CD4-positive, alpha-beta T cell treated with Interleukin-15 for 1 hour (primary cell): ENCODE measurements at regions not wholly inside any gene's neighbourhood (a gene's known extent, or its start where the extent isn't known, plus 50 kb on each side); places are given as distances from the start of the nearest gene placed in this dataset.

Experiments
- DNase-seq: peaks from one replicate; pipeline ENCODE4 v3.0.0-alpha.2; 2020

DNA sequence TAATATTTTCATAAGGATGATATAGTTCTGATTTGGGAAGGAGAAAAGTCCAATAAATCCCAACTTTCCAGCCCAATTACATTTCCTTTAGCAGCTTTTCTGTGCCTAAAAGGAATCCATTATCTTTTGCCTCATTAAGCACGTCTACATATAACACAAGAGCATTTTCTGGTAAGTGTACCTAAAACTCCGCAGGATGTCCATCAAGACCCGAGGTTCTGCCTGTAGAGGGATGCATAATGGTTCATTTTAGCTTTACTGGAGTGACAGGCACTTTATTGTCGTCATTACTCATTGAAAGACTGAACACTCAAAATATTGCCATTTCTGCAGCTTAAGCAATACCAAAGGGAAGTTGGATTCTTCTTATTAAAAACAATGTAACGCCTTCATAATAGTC lies 669.0 kb downstream of the PRELID2 start:
- DNase-seq: no peak

DNA sequence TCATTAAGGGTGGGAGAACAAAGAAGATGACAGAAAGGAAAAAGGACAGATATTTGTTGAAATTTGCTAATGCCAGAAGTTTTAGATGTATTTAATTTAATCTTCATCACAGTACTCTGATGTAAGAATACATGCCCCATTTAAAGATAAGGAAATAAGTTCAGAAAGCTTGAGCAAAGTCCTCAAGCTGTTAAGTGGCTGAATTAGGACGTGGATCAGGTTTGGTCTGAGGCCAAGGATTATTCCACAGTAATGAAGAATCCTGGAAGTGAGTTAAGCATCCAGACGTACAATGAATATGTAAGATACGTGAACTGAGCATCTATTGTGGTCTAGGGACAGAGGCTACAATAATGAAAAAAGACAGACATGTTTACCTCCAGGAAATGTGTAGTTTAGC lies 671.3 kb downstream of the PRELID2 start:
- DNase-seq: no peak

DNA sequence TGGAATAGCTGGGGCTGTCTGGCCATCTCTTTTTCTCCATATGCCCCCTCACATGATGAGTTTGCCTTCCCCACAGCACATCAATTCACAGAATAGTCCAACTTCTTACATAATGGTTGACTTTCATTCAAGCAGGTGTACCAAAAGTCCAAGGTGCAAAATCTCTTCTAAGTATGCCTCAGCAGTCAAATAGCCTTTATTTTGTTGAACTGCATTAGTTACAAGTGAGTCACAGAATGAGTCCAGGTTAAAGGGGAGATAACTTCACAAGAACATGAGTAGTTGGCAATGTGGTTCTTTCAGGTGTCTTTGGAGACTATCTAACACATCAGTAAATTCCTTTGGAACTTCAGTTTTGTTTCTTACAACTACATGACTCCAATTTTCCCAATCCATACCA lies 672.5 kb downstream of the PRELID2 start:
- DNase-seq: no peak

DNA sequence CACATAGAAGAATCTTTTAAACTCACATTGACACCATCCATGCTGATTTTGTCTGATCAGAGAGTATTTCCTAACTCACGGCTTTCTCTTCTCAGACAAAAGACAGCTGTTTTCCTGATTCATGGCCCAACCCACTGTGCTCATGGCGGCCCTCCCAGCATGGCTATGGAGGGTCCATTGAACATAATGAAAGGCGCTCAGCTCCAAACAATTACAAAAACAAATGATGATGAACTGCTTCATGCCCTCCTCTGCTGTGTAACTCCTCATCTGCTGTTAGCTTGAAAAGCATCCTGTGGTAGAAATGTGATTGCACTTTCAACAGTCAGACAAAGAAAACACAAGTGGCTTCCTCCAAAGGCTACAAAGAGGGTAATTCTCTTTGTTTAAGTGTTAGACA lies 673.8 kb downstream of the PRELID2 start:
- no peak for DNase-seq

DNA sequence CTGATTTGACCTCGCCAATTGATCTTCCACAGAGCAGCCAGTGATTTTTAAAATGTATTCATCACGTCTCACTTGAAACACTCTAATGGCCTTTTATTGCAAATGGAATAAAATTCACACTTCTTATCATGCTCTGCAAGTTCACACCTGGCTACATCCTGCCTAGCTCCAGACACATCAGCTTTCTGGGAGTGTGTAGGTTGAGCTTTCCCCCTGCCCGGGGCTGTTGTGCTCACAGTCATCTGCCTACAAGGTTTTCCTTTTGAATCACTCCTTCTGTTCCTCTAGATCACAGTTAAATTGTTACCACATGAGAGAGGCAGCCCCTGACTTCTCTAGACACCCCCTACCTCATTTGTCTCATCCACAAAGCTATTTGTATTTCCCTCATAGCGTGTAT lies 674.5 kb downstream of the PRELID2 start:
- no peak for DNase-seq

DNA sequence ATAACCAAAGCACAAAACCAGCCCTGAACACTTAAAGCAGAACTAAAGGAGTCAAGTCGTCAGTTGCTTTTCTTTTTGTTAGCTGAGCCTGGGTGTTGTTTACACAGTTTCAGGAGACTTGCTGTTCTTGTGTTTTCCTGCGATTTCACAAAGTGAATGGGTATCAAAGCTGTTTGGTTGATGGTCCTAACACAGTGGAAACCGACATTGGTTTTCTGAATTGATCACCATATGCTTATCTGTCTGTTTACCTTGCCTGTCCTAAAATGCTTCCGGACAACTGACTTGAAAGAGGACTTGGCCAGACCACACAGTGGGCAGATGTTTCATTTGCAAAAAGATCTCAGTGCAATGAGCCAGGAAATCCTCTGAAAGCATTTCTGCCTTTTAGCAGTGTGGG lies 676.4 kb downstream of the PRELID2 start:
- DNase-seq: no peak

DNA sequence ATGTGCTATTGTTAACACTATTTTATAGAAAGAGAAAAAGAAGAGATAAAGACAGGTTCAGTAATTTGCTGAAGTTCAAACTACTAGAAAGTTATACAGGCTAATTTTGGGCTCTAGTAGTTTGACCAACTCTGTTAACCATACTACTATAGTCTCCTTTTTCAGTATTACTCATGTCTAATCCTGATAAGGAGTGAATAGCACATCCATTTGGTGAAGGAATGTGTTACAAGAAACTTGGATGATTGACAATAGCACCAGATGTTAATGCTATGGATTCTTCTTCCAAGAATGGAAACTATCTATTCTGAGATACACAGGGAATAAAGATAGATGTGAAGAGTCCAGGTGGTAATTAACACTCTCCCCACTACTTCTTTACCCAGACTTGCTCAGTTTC lies 677.3 kb downstream of the PRELID2 start:
- DNase-seq: no peak

DNA sequence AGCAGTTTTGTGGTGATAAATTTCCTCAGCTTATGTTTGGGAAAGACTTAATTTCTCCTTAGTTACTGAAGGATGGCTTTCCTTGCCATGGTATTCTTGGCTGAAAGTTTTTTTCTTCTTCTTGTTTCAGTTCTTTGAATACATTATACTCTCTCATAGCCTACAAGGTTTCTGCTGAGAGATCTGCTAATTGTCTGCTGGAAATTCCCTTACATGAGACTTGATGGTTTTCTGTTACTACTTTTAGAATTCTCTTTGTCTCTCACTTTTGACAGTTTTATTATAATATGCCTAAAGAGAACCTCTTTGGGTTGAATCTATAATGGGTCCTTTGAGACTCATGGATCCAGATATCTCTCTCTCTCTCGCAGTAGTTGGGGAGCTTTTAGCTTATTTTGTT lies 693.6 kb downstream of the PRELID2 start:
- no peak for DNase-seq

DNA sequence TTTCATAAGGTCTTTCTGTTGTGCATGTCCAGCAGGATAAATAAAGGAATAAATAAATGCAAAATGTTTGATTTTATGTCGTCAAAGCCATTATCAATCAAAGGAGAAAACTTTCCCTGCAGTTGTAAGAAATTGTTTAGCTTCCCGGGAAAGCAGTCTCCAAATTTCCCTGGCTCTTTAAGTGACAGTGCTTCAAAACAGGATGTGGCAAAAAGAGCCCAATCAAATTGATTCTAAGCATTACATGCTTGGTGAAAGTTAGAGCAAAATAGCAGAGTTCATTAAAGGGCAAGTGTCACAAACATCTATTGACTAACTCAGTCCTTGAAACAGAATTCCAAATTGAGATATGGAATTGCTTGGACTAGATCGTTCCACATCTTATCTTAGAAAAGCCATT lies 704.1 kb downstream of the PRELID2 start:
- no peak for DNase-seq

DNA sequence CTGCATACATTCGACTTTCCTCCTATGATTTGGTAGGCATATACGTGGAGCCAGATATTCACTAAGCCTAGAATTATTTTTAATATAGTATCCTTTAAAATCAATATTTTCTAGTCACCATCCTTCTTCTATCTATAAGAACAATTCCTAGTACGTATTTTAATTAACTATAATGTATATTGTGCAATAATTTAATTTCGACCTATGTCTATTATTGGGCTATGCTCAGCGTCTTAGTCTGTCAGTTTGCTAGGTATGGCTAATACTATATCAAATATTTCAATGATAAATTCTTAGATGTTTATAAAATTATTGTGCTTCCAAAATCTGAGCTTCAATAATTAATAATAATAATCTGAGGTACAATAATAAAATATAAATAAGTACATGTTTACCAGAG lies 705.3 kb downstream of the PRELID2 start:
- no peak for DNase-seq

DNA sequence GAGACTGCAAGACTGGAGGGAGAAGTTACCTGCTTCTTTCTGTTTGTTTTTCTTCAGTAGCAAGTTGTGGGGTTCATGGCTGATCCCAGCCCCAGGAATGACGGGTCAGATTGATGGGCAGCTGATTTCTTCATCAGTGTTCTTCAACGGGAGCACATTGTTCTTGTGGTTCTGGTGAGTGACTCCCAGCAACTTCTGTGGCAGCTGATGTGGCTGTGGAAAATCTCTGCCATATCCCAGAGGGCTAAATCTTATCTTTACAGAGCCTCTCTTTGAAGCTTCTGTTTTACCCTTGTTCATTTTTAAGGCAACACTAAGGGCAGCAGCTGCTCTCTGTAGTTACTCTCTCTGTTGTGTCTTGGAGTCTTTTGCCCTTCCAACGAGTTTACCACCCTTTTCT lies 710.3 kb downstream of the PRELID2 start:
- DNase-seq: no peak

DNA sequence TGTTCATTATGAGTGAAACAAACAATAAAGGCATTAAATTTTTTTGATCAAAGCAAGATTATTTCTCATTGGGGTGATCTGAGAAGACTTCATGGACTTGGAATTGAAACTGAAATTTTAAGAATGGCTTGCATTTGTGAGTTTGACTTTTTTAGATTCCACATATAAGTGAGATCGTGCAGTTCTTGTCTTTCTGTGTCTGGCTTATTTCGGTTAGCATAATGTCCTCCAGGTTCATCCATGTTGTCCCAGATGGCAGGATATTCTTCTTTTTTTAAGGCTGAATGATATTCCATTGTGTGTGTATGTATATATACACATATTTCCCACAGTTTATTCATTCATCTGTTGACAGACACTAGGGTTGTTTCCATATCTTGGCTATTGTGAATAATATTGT lies 716.5 kb downstream of the PRELID2 start:
- no peak for DNase-seq

DNA sequence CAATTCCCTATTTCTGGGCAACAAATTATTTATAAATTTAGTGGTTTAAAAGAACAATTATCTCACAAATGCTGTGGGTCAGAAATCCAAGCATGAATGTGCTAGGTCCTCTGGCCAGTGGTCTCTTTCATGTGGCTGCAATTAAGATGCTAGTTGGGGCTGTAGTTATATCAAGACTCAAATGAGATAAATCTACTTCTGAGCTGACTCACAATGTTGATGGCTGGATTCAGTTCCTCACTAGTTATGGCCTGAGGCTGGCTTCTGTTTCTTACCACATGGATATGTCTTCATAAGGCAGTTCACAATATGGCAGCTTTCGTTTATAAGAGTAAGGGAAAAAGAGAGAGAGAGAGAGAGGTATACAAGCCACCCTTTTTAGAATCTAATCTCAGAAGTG lies 717.0 kb downstream of the PRELID2 start:
- DNase-seq: no peak

DNA sequence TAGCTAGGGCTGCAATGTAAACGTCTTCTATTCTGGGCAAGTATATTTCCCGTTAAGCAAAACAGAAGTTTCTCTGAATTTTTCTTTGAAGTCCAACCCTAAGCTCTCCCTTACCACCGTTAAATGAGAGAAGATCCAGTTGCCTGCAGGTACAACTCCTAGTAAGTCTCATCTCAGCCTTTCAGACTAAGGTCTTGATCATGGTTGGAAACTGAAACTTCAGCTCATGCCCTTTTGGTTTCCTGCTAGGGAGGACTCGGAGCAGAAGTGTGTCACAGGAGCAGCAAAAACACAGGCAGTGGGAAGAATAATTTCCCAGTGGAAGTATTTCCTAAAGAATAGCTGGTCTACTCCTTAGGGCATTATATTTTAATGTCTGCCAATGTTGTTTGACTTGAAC lies 717.9 kb downstream of the PRELID2 start:
- no peak for DNase-seq

DNA sequence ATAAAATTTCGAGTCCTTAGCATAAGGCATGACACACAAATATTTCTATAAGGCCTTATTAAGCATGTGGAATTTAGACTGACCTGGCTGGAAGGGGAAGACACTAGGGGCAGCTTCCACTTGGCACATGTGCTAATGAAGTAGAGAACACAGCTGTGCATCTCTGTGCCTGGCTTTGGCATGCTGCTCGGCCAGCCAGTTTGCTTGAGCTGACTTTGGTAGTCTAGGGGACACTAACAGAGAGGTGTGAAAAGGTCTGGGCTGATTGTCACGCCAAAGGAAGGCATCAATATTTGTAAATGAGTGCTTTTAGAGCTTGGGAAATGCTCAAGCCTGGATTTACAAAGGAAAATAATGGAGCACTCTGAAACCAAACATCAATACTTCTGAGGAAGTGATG lies 723.7 kb downstream of the PRELID2 start:
- no peak for DNase-seq

DNA sequence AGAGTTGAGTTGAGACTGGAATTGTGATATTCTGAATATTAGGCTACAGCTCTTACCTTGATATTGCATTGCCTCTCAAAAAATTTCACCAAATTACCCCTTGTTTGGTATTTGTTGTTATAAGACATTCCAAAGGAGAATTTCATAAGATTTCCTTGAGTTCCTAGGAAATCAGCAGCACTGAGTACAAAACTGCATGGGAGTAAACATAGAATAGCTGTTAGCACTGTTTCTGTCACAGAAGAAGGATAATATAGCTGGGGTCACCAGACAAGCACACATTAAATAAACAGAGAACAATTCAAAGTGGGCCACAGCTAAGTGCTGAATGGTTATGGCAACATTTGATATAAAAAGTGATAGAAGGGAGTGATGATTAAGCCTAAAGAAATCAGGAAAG lies 724.3 kb downstream of the PRELID2 start:
- DNase-seq: no peak

DNA sequence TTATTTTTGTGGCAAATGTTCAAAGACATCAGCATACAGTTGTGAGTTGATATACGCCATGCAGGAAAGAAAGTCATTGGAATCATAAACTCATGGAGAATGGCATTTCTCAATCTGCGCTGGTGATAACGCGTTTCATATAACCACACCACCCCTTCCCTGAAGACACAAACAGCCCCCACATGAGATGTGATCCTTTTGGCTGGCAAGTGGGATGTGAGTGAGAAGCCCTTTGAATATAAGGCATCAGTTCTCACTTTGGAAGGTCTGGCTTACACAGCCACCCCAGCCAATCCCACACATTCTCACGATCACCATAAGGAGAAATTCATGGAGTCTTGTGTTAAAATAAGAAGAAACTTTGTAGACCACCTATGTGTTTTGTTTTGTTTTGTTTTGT lies 725.0 kb downstream of the PRELID2 start:
- no peak for DNase-seq

DNA sequence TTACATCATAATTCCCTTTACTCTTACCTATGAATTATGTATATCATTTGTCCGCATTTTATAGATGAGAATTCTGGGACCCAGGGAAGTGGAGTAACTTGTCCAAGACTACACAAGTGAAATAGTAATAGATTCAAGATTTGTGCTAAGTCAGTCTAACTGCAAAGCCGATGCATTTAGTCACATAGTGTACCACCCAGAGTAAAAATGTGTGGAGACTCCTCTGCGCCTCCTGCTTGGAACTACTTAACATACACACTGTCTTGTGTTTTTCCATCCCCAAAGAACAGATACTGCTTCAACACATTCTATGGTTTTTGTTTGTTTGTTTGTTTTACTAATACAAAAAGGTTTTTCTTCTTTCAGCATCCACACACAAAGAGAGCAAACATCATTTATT lies 729.8 kb downstream of the PRELID2 start:
- no peak for DNase-seq

DNA sequence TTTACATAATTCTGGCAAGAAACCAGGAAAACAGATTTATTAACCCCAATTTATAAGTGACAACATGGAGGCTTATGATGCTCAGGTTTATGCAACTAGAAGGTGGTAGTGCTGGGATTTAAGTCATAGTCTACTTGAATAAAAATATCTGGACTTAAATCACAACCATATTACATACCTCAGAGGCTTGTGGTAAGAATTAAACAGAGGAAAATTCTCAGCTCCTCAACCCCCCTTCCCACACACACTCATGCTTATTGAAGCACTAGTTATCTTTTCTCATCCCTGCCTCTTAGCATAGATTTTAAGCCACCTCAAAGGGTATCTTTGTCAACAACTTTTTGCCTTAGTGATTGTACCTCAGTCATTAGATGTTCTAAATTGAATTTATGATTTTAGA lies 731.0 kb downstream of the PRELID2 start:
- no peak for DNase-seq

DNA sequence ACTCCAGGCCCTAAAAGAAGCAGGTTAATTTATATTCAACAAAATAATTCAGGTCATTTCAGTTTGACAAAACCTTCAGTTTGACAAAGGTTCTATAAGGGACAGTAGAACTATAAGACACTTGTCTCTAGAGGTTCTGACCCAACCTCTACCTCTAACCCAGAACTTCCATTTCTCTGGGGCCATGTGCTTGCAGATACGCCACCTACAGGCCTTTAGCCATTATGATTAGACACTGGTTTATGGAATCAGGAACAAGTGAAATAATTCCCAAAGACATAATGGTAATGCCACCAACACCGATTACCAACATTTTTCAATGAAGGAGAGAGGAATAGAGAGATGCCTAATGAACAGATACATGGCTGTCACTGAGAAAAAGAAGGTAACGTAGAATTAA lies 733.9 kb downstream of the PRELID2 start:
- DNase-seq: no peak

DNA sequence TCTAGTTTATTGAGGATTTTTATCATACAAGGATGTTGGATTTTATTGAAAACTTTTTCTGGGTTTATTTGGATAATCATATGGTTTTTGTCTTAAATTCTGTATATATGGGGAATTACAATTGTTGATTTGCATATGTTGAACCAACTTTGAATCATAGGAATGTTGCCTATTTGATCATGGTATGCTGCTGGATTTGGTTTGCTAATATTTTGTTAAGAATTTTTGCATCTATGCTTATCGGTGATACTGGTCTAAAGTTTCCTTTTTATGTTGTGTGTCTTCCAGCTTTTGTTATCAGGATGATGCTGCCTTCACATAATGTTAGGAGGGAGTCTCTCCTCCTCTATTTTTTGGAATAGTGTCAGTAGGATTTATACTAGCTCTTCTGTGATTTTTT lies 745.0 kb downstream of the PRELID2 start:
- DNase-seq: no peak

DNA sequence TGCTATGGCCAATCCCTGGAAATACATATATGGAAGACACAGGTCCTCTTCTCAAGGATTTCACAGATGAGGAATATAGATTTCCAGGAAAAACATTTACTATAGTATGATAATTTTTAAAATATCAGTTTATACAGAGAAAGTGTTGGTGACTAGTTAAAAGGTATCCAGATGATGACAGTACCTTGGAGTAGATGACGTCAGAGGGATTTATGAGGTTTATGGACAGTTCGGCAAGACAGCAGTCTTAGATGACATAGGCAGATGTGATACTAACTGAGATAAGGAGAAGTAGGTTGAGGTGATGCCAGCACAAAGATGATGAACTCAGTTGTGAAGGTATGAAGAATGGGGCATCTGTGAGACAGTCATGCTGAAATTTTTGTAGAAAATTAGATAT lies 750.3 kb downstream of the PRELID2 start:
- DNase-seq: no peak

DNA sequence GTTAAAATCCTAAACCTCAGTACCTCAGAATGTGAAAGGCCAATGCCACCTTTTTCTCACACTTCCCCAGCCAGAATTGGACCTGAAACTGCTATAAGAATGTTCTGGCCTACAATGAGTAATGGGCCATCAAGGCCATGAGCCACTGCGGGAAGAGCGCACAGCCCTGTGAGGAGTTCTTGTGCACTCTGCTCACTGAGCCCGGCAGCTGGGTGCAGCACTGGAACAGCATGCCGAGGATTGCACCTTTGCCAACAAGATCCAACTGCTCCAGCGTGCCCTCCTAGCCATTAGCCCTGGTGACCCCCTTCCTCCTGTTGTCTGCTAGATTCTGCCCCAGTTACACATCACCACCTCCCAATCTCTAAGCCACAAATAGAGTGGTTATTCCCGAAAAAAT lies 758.1 kb downstream of the PRELID2 start:
- no peak for DNase-seq

DNA sequence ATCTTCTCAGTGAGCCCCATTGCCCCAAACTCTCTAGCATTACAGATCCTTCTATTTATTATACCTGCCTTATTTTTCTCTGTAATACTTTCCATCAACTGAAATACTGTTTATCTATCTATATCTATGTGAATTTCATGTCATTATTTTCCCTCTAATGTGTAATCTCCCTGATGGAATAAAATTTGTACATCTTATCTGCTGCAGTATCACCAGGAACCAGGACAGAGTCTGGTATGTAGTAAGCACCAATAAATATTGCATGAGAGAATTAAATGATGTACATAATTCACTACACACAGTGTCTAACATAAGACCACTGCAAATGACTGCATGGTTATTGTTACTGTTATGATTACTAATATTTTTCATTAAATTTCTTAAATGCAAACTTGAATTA lies 759.1 kb downstream of the PRELID2 start:
- no peak for DNase-seq

DNA sequence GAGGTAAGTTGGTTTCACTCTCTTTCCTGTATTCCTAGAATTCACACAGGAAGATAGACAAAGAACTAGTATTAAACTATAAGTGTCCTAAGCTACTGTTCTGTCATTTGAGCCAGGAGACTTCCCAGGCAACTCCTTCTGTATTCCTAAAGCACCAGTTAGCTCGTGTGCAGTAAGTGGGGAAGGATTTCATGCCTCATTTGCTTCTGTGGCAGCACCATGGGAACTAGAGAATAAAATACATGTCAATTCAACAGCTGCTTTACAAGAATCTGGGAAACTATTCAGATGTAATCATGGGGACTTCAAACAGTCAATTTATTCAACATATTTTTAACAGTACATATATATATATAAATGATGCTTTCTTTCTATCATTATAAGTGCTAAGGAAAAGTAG lies 762.3 kb downstream of the PRELID2 start:
- no peak for DNase-seq

DNA sequence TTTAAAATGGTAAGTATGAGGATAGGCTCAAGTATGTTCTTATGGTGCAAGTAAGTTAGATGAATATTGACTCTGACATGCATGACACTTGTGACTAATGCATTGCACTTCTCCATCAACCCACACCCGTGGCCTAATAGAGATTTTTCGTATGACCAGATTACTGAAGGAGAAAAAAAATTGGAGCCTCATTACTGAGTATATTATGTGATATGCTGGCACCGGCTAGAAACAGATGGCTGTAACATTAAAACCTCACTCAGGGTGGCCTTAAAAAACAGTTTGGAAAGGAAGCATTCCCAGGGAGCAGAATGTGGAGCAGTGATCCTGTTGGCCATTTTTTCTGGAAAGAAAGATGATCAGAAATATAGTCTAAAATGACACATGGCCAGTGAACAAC lies 766.4 kb downstream of the PRELID2 start:
- no peak for DNase-seq
